ENCODE measurements at regions not wholly inside any gene's neighbourhood (a gene's known extent, or its start where the extent isn't known, plus 50 kb on each side); places are given as distances from the start of the nearest gene placed in this dataset.
A peak's percentile ranks its signal among the peaks of the same experiment; 100 is the strongest.

GRCh38 chr1:73824065-73824464 lies 373.9 kb downstream of the LRRIQ3 start:
- Histone ChIP-seq H3K36me3 (replicated peaks; ENCODE audit: insufficient read depth, low read length) (no peaks in the 10 kb centered on the region), H3K4me1 (ENCODE audit: low read length) (peaks cover 13% of the 10 kb centered on the region), H3K79me2 (ENCODE audit: low read length) (no peaks in the 10 kb centered on the region), H3K4me3 (ENCODE audit: low read length) (no peak overlapping the region), H3K9me2 (replicated peaks; ENCODE audit: insufficient read depth, low read length) (no peaks in the 10 kb centered on the region), H3K27ac (ENCODE audit: low read length) (no peak overlapping the region), H3K4me2 (ENCODE audit: low read depth, low read length) (no peak overlapping the region), H4K20me1 (ENCODE audit: insufficient read depth, low read length) (no peaks in the 10 kb centered on the region), H3K27me3 (replicated peaks; ENCODE audit: insufficient read depth, low read length) (no peaks in the 10 kb centered on the region), H3K9me3 (replicated peaks; ENCODE audit: insufficient read depth, low read length) (no peaks in the 10 kb centered on the region), H2AFZ (ENCODE audit: low read length) (no peak overlapping the region), H3F3A (ENCODE audit: insufficient read depth, low read length) (no peaks in the 10 kb centered on the region), H3K9ac (ENCODE audit: low read length) (no peak overlapping the region)
- no peak for TF ChIP-seq EZH2phosphoT487 (IDR thresholded peaks at IDR 0.05; ENCODE audit: low read length)
- TF ChIP-seq EZH2 (optimal IDR thresholded peaks at IDR 0.05; ENCODE audit: low read depth, low read length) = no peak
- TF ChIP-seq CTCF (IDR thresholded peaks at IDR 0.05; ENCODE audit: low read length) = no peak
- no peak for DNase-seq

- no peak overlapping the region for H3K9ac ChIP-seq (ENCODE audit: low read length)
Measured at GRCh38 chr1:73821520-73821919, 376.5 kb downstream of the LRRIQ3 start.

GRCh38 chr1:73820843-73821242 lies 377.1 kb downstream of the LRRIQ3 start:
- no peak for DNase-seq

More at GRCh38 chr1:73821520-73821919, 376.5 kb downstream of the LRRIQ3 start:
- Histone ChIP-seq H3K27ac (ENCODE audit: low read length) (no peak overlapping the region; the same call in 1 of the 2 replicates), H3K9me2 (replicated peaks; ENCODE audit: insufficient read depth, low read length) (no peaks in the 10 kb centered on the region), H3K9me3 (replicated peaks; ENCODE audit: insufficient read depth, low read length) (no peaks in the 10 kb centered on the region), H3K36me3 (replicated peaks; ENCODE audit: insufficient read depth, low read length) (no peaks in the 10 kb centered on the region), H3F3A (ENCODE audit: insufficient read depth, low read length) (no peaks in the 10 kb centered on the region), H3K79me2 (ENCODE audit: low read length) (no peaks in the 10 kb centered on the region), H3K4me2 (ENCODE audit: low read depth, low read length) (peak overlapping the region; percentile 16; the same call in 1 of the 2 replicates), H4K20me1 (ENCODE audit: insufficient read depth, low read length) (no peaks in the 10 kb centered on the region), H3K4me3 (ENCODE audit: low read length) (no peak overlapping the region), H3K27me3 (replicated peaks; ENCODE audit: insufficient read depth, low read length) (no peaks in the 10 kb centered on the region), H3K4me1 (ENCODE audit: low read length) (peaks cover 13% of the 10 kb centered on the region), H2AFZ (ENCODE audit: low read length) (no peak overlapping the region)
- peak; percentile 31 for DNase-seq
- TF ChIP-seq CTCF (IDR thresholded peaks at IDR 0.05; ENCODE audit: low read length) (no peak), EZH2 (optimal IDR thresholded peaks at IDR 0.05; ENCODE audit: low read depth, low read length) (no peak), EZH2phosphoT487 (IDR thresholded peaks at IDR 0.05; ENCODE audit: low read length) (no peak)

More at GRCh38 chr1:73820843-73821242, 377.1 kb downstream of the LRRIQ3 start:
- Histone ChIP-seq H3K27ac (ENCODE audit: low read length) (no peak overlapping the region), H2AFZ (ENCODE audit: low read length) (no peak overlapping the region), H3K4me2 (ENCODE audit: low read depth, low read length) (0 out of 2 replicates have a peak overlapping the region, but pooled peaks have one; percentile 16), H3K4me1 (ENCODE audit: low read length) (peaks cover 13% of the 10 kb centered on the region), H3K36me3 (replicated peaks; ENCODE audit: insufficient read depth, low read length) (no peaks in the 10 kb centered on the region), H3K9ac (ENCODE audit: low read length) (no peak overlapping the region), H3K9me3 (replicated peaks; ENCODE audit: insufficient read depth, low read length) (no peaks in the 10 kb centered on the region), H3K4me3 (ENCODE audit: low read length) (no peak overlapping the region), H3K9me2 (replicated peaks; ENCODE audit: insufficient read depth, low read length) (no peaks in the 10 kb centered on the region), H3K27me3 (replicated peaks; ENCODE audit: insufficient read depth, low read length) (no peaks in the 10 kb centered on the region), H4K20me1 (ENCODE audit: insufficient read depth, low read length) (no peaks in the 10 kb centered on the region), H3K79me2 (ENCODE audit: low read length) (no peaks in the 10 kb centered on the region), H3F3A (ENCODE audit: insufficient read depth, low read length) (no peaks in the 10 kb centered on the region)
- no peak for TF ChIP-seq CTCF (IDR thresholded peaks at IDR 0.05; ENCODE audit: low read length)
- TF ChIP-seq EZH2 (optimal IDR thresholded peaks at IDR 0.05; ENCODE audit: low read depth, low read length) = no peak
- no peak for TF ChIP-seq EZH2phosphoT487 (IDR thresholded peaks at IDR 0.05; ENCODE audit: low read length)
